NAMALWA (cell line): ENCODE measurements at regions not wholly inside any gene's neighbourhood (a gene's known extent, or its start where the extent isn't known, plus 50 kb on each side); places are given as distances from the start of the nearest gene placed in this dataset.
"Not testable (repeated sequence)": the region's sequence is repeated elsewhere in the genome, so short reads cannot be mapped to it uniquely, and the experiment has no call there.

Experiments used
- DNase-seq: peaks from one replicate; pipeline ENCODE4 v3.0.0-alpha.2; 2015; ENCODE audit warnings: low spot score

DNA sequence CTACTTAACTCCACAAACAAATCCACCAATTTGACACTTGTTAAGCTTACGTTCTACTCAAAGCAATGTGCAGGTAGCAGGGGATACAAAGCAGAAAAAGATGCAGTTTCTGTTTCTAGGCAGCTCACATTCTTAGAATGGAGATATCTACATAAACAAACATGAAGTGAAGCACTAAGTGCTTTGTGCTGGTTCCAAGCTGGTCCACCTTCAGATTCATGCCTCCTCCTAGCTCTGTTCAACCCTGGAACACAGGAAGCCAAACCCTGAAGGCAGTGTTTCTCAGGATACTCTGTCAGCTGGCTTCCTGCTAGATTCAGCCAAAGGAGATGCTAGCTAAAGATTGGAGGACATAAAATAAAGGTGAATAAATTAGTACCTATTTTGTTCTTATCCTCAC, 55.3 kb upstream of the NOL4 start:
- DNase-seq, result no peak

DNA sequence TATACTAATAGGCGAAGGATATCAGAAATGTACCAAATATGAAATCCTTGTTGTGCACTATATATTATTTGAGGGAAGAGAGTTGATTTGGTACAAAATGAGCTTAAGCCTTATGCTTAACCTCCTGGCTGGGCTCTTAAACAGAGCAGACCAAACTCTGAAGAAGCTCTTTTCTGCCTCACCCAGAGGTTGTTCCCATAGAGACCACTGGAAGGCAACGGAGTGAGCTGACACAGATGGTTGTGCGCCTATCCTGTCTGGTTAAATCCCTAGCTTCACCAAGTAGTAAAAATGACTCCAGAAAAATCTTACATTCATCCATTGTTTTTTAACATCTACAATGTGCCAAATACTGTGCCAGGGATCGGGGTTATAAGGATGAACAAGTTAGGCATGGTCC, 55.9 kb upstream of the NOL4 start:
- no peak for DNase-seq

DNA sequence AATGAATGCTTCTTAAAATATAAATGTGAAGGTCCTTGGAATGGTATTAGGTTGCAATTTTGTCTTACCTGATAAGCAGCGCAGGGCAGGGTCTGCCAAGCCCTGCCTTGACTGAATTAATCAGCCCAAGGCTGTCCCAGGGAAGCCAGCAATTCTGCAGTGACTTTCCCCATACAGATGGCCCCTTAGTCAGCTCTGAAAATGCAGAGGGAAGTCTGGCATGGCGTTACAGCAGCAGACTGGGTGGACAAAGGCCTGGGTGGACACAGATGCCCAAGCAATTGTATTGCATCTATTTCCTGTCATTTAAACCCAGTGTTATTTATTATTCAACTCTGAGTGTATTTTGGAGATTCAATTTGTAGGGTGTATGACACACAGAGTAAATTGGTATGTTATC, 56.6 kb upstream of the NOL4 start:
- DNase-seq, result no peak

DNA sequence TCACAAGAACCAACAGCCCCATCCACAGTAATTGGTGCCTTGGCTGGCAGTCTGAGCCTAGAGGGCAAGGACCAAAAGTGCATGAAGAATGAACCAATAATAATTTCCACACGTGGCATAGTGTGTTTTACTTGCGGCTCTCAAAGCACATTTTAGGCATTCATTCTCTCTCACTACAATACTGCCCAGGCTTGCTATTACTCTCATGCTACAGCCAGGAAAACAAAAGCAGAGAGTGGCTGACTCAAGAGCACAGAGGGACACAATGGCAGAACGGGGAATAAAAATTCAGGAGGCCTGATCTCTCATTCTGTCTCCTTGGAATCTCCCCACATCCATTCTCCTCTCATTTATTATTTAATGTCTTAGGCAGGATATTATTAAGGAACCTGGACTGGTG, 57.0 kb upstream of the NOL4 start:
- DNase-seq, result no peak

DNA sequence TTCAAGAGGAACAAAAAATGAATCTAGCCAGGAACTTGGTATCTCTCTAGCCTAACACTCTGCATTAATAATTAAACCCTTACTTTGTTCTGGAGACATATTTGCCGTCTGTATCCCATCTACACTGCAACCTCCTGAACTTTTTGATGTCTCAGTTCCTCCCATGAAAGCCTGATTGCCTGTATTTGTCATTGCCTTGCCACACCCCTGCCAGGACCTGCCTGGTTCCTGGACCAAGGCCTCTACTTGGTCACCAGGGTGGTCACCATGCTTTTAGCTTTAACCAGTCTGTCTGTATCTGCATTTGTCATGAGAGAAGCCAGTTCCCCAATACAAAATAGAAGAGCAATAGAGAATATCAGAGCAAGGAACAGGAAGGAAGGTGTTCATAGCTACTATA, 58.8 kb upstream of the NOL4 start:
- no peak for DNase-seq

DNA sequence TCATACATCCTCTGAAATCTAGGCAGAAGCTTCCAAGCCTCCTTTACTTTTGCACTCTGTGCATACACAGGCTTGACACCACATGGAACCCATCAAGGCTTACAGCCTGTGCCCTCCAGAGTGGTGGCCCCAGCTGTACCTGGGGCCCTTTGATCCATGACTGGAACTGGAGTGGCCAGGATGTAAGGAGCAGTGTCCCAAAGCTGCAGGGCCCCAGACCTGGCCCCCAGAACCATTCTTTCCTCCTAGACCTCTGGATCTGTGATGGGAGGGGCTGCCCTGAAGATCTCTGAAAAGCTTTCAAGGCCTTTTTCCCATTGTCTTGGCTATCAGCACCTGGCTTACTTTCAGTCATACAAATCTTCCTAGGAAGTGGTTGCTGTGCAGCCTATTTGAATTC, 63.1 kb upstream of the NOL4 start:
- DNase-seq, result no peak

DNA sequence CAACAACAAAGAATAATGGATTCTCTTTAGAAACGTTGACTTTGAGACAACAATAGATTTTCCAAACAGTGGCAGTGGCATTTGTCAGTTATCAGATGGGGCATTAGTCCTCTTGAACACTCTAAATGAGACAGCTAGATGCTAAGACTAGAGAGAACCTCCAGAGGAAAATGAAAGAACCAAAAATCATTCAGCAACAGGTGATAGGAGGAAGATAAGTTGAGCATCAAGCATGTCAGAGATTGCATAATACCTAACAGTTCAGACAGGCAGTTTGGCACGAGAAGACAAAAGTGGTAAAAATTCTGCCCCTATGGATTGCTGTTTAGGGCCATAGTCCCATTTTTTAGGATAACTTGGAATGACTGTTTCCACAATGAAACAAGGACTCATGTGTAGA, 67.9 kb upstream of the NOL4 start:
- DNase-seq, result no peak

DNA sequence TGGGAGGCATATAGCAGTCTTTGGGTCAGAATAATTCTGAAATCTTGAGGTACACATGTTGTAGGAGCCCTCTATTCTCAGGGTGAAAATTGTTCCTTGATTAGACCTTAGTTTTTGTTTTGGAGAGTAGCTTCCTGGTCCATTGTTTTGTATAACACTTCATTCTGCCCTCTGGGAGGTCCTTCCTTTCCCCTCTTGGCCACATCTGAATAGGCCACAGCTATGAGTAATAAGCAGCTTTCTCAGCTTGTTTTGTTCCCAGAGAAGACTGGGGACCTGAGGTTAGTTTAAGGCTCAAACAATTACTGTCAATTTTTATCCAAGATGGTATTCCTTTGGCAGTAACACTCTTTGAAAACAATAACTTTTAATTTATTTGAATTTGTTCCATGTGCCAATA, 72.6 kb upstream of the NOL4 start:
- no peak for DNase-seq

DNA sequence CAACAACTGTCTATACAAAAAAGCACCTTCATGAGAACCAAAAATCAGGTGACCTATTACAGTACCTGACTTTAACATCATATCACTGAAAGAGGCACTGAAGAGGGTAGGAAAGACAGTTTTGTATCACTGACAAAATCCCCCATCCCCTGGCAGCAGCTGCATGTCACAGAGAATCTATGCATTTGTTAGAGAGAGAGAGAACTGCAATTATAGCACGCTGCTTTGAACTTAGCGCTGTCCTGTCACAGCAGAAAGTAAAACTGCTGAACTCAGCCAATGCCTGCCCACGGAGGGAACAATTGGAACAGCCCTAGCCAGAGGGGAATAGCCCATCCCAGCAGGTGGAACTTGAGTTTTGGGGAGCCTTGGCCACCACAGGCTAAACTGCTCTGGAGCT, 75.1 kb upstream of the NOL4 start:
- no peak for DNase-seq

DNA sequence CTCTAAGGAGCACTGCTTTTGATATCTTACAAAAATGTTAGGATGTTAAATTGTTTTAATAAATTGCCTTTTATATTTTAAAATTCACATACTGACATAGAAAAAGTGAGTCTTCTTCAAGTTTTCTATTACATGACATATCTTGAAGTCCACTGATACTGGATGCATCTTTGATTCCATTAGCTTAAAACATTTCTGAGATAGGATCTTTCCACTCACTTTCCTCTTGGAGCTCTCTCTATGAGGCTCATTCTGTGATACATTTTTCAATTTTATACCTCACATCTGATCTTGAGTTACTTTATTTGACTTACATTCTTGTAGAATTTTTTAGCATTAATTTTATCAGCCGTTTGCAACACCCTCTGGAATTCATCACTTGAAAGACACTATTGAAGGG, 86.8 kb upstream of the NOL4 start:
- no peak for DNase-seq

DNA sequence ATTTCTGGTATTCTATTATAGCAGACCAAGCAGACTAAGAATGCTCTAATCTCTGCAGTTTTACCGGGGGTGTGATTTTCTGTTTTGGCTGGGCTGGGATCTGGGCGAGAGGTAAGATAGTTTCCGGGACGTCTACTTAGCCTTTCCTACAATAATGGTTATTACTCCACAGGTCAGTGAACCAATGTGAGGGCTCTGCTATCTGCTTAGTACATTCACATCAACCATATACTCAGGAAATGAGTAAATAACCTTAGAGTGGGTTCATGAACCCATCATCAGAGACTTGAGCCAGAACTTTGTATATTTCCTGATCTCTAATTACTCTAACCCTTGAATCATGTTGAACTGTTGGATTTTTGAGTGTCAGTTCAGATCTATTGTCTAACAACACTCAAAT, 90.1 kb upstream of the NOL4 start:
- no peak for DNase-seq

DNA sequence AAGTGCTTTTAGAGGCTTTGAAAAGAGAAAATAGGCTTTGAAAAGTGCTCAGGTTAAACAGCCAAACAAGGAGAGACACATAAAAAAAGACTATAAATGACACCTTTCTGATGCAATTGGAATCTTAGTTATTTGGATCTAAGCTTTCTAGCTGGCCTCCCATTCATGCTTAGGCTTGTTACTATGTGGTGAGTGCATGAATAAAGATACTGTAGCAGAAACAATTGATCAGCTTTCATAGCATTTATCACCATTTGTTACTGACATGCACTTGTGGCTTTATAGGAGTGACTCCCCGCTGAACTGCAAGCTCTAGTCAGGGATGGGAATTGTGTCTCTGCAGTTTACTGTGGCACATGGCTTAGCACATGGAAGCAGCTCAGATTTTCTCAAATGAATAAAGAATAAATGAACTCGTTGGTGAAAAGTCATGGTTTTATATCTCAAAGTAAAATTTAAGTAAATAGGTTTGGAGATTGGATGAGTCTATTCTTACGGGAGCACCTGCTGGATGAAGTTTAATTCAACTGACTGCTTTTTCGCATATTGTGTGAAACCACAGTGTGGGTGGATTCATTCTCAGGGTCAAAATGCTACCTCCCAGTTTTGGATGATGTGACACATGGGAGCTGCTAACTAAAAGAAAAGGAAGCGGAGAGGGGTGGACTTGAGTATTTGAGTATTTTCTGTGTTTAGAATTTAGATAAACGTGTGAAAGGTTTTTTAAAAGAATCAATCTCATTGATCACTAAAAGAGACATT, 91.1 kb upstream of the NOL4 start:
- DNase-seq, result no peak

DNA sequence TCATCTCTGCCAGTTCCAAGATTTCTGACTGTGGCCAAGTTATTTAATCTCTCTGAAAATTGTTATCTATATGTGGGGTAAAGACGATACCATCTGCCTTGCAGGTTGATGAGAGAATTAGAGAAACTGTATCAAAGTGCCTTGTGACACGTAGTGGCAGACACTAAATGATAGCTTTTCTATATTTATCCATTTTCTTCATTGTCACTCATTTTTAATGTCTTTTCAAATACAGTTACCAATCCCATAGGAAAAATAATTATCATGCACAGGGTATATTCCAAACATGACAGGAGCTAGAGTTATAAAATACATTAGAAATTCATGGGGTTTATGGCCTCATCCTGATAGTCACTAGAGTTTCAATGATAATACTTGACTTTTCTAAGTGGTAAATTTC, 95.6 kb upstream of the NOL4 start:
- no peak for DNase-seq

DNA sequence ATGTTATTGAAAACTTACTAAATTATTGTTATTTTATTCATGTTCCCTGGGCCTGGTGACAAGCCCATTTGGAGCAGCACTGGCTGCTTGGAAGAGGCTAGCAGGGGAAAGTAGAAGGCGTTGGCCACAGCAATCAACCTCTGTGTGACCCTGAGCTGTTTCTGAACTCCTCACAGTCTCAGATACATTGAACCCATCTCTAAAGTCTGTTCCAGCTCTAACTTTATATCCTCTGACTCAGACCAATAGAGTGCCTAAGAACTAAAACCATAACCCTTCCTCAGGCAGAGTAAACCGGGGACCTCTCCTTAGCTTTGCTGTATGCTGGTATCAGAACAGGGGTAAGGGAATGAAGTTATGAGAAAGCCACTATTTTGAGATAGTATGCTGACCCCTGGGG, 96.4 kb upstream of the NOL4 start:
- no peak for DNase-seq

DNA sequence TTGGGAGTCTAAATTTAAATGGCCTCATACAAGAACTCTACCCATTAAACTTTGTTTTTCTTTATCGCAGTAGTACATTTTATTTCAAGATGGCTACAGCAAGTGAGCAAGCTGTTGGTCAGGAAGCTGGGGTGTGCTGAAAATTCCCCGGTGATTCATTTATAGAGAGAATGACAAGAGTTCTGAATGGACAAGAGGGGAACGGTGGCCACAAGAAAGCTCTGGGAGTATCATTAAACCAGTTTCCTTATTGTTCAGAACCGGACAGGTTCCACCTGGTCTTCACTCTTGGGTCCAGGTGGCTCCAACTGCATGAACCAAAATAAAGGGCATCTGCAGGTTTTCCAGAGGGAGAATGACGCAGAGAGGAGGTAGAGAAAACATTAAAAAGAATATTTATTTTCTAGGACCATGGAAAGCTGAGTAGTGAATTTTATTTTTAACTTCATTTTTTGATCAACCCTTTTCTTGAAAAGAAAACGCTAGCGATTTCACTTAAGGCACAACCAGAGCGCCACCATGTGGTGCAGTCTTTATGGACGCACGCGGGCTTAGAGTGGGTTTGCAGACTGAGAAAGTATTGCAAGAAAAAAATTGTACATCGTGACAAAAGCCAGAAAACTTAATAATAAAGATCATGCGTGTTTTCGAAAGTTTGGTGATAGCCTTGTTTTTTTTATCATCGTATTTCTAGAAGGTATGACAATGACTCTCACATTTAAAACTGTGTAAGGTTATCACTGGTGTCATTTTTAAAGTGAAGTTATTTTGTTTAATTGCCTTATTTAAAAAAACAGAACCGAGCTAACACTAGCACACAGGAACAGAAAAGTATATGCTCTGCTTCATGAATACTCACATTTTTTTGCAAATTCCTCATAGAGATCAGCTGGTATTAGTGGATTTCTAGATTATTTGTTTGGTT, 97.9 kb upstream of the NOL4 start:
- peak; percentile 74 for DNase-seq

DNA sequence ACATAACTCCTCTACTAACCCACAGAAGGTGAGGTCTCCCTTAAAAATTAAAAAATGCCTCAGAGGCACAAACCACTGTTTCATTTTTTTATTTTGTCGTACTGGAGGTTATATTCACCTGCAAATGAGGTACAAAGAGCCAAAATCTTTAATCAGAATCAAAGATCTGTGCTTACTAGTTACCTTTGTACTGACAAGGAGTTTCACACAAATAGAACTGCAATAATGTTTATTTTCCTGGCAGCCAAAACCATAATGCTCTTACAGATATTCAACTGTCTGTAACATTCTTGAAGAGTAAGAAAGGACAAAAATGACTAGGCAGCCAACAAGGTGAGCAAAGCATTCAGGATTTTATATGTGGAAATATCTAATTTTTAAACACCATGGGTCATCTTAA, 105.1 kb upstream of the NOL4 start:
- no peak for DNase-seq

DNA sequence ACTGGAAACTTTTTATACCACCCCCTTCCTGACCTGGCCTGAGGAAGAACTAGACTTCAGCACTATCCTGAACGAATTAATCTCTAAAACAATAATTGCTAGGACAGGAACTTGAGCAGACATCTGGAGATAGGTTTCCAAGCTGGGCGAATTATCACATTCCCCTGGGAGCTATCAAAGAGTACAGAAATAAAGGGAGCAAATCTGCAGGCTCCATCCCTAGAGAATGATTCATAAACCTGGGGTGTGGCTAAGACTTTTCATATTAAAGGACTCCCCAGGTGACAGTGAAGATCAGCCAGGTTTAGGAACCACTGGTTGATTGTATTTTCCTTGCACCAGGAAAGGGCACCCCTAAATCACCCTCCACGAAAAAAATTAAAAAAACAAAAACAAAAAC, 105.6 kb upstream of the NOL4 start:
- no peak for DNase-seq

DNA sequence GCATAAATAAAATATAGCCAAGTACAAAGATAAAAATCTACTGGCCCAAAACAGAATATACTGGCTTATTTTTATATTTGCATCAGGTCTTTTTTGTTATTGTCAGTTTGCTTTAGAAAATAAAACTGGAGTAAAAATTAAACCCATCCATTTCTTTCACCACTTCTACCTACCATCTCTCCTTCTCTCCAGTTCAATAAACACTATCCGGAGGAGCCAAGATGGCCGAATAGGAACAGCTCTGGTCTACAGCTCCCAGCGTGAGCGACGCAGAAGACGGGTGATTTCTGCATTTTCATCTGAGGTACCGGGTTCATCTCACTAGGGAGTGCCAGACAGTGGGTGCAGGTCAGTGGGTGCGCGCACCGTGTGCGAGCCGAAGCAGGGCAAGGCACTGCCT, 106.2 kb upstream of the NOL4 start:
- DNase-seq, result not testable (repeated sequence)

DNA sequence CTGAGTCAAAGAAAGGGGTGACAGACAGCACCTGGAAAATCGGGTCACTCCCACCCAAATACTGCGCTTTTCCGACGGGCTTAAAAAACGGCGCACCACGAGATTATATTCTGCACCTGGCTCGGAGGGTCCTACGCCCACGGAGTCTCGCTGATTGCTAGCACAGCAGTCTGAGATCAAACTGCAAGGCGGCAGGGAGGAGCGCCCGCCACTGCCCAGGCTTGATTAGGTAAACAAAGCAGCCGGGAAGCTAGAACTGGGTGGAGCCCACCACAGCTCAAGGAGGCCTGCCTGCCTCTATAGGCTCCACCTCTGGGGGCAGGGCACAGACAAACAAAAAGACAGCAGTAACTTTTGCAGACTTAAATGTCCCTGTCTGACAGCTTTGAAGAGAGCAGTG, 106.6 kb upstream of the NOL4 start:
- DNase-seq, result not testable (repeated sequence)

DNA sequence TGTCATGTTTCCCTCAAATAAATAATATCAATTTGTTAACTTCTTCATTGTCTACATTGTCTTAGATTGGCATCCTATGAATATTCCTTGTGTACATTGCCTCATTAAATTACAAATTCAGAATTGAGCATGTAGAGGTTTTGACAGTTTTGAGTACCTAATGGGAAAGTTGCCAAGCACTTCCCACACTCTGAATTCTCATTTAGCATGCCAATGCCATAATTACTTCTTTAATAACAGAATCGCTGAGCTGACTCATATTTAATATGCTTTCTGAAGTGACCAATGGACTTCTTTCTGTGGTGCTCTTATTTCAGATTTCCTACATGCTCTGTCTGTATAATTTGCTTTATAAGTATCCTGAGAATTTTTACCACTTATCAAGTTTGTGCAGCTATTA, 114.4 kb upstream of the NOL4 start:
- no peak for DNase-seq

DNA sequence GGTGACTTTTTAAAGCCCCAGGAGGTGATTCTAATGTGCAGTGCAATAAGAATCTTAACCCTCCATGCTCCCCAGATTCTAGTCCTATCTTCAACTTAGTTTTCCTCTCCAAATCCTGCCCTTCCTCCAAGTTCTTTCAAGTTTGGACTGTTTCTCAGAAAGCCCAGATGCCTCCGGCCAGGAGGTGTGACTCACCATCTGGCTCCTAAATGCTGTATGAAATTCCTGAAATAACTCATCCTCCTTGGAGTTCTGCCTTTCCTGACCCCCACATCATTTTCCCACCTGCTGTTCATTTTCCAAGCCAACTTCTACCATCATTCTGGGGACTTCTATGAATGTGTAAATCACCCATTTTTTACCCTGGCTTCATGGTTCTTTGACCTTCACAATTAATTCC, 118.2 kb upstream of the NOL4 start:
- DNase-seq, result no peak

DNA sequence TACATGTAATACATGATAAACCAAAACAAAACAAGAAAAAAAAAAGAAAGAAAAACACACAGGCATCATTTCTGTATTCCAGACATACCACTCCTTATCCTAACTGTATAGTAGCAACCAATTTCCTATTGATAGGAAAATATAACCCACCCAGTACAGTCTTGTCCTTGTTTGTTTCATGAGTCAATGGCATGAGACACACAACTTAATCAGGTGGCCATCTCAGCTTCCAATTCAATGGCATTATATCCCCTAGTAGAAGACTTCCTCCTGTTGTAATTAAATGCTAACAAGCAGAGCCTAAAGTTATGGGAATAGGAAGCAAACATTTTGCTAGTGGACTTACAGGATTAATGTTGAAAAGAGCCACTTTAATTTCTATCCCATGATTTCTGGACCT, 121.0 kb upstream of the NOL4 start:
- DNase-seq, result no peak

DNA sequence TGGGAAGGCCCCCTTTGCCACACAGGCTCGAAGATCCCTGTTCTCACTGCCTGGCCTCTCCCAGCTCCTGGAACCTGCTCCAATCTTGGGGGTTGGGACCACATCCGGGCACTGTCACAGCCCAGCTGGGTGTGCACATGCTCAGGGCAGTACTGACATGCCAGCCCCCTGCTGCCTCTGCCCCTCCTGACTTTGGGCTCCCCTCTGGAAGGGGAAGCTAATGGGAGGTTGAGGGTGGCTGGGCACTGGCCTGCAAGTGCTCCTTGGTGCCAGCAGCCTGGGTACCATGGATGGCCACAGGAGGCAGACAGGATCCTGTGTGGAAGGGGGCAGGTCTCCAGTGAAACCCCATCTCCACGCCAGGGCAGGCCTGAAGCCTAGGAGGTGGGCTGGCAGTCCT, 126.1 kb upstream of the NOL4 start:
- DNase-seq, result no peak
